ENCODE measurements at regions not wholly inside any gene's neighbourhood (a gene's known extent, or its start where the extent isn't known, plus 50 kb on each side); places are given as distances from the start of the nearest gene placed in this dataset.

GRCh38 chr18:47752796-47753645 is 177.4 kb downstream of the SMAD2 start:
- TF ChIP-seq POLR2A (IDR thresholded peaks at IDR 0.05) = no peak
- no peak for TF ChIP-seq POLR2AphosphoS5 (IDR thresholded peaks at IDR 0.05; ENCODE audit: insufficient read depth in 1 of 2, low read depth in 1 of 2)
- TF ChIP-seq CTCF (IDR thresholded peaks at IDR 0.05) = no peak
- H3K27me3 ChIP-seq = no peaks in the 10 kb centered on the region
- H3K9me3 ChIP-seq = no peaks in the 10 kb centered on the region
- DNase-seq (ENCODE audit: extremely low spot score in 2 of 2) = no peak
- no peak overlapping the region for H3K27ac ChIP-seq
- no peaks in the 10 kb centered on the region for H3K36me3 ChIP-seq
- H3K4me3 ChIP-seq = no peak overlapping the region
- intact Hi-C loops (cut with DNase I) = no loop called here
- peaks cover 6% of the 10 kb centered on the region for H3K4me1 ChIP-seq

GRCh38 chr18:47750889-47751423 is 179.5 kb downstream of the SMAD2 start:
- no peak overlapping the region for H3K27ac ChIP-seq
- H3K9me3 ChIP-seq = no peaks in the 10 kb centered on the region
- no peak for TF ChIP-seq POLR2A (IDR thresholded peaks at IDR 0.05)
- no peak for TF ChIP-seq POLR2AphosphoS5 (IDR thresholded peaks at IDR 0.05; ENCODE audit: insufficient read depth in 1 of 2, low read depth in 1 of 2)
- TF ChIP-seq CTCF (IDR thresholded peaks at IDR 0.05) = no peak
- H3K36me3 ChIP-seq = no peaks in the 10 kb centered on the region
- H3K4me1 ChIP-seq = peaks cover 6% of the 10 kb centered on the region
- H3K4me3 ChIP-seq = no peak overlapping the region
- DNase-seq (ENCODE audit: extremely low spot score in 2 of 2) = peak in 1 of 2 donors; percentile 80
- intact Hi-C loops (cut with DNase I) = no loop called here
- no peaks in the 10 kb centered on the region for H3K27me3 ChIP-seq

GRCh38 chr18:47749600-47749973 is 180.9 kb downstream of the SMAD2 start:
- intact Hi-C loops (cut with DNase I) = no loop called here
- H3K4me3 ChIP-seq = no peak overlapping the region

GRCh38 chr18:47748847-47749599 is 181.4 kb downstream of the SMAD2 start:
- Histone ChIP-seq H3K36me3 (no peaks in the 10 kb centered on the region), H3K27me3 (no peaks in the 10 kb centered on the region), H3K27ac (no peak overlapping the region), H3K4me3 (peak overlapping the region; percentile 23 to 34), H3K9me3 (no peaks in the 10 kb centered on the region), H3K4me1 (peaks cover 6% of the 10 kb centered on the region)
- TF ChIP-seq CTCF (IDR thresholded peaks at IDR 0.05) (peak; percentile 90 to 100 (median 99)), POLR2AphosphoS5 (IDR thresholded peaks at IDR 0.05; ENCODE audit: insufficient read depth in 1 of 2, low read depth in 1 of 2) (no peak)
- DNase-seq (ENCODE audit: extremely low spot score in 2 of 2) = peak; percentile 84 to 88
- intact Hi-C loops (cut with DNase I) = no loop called here

More at GRCh38 chr18:47749600-47749973, 180.9 kb downstream of the SMAD2 start:
- no peaks in the 10 kb centered on the region for H3K27me3 ChIP-seq
- H3K4me1 ChIP-seq = peaks cover 6% of the 10 kb centered on the region
- peak; percentile 72 to 81 for DNase-seq (ENCODE audit: extremely low spot score in 2 of 2)
- TF ChIP-seq POLR2A (IDR thresholded peaks at IDR 0.05) (no peak), POLR2AphosphoS5 (IDR thresholded peaks at IDR 0.05; ENCODE audit: insufficient read depth in 1 of 2, low read depth in 1 of 2) (no peak), CTCF (IDR thresholded peaks at IDR 0.05) (no peak)
- no peak overlapping the region for H3K27ac ChIP-seq
- H3K9me3 ChIP-seq = no peaks in the 10 kb centered on the region
- no peaks in the 10 kb centered on the region for H3K36me3 ChIP-seq

All from vagina (tissue), 2 donors.